SK-N-MC (cell line): ENCODE measurements at regions not wholly inside any gene's neighbourhood (a gene's known extent, or its start where the extent isn't known, plus 50 kb on each side); places are given as distances from the start of the nearest gene placed in this dataset.

ENCODE experiments used
- DNase-seq: peaks from one replicate; pipeline ENCODE4 v3.0.0-alpha.2; 2011; ENCODE audit warnings: low read depth, low spot score
- H3K27ac ChIP-seq: fragments of 200-600 bp; sonication (generic); 2 replicates; pipeline ENCODE4 v1.5.1; 2016; ENCODE audit warnings: mixed run types
- H3K36me3 ChIP-seq: fragments of 200-600 bp; sonication (generic); 2 replicates; pipeline ENCODE4 v1.6.1; 2017; ENCODE audit warnings: antibody characterized with exemption, low read length, mixed read lengths; ENCODE audit not compliant: insufficient read depth
- H3K4me3 ChIP-seq: fragments of 200-600 bp; sonication (generic); 2 replicates; pipeline ENCODE4 v1.5.1; 2016
- H3K9ac ChIP-seq: fragments of 200-600 bp; sonication (generic); 2 replicates; pipeline ENCODE4 v1.8.0; 2017; ENCODE audit warnings: mixed run types, mixed read lengths; ENCODE audit not compliant: insufficient read length
- H3K9me3 ChIP-seq: fragments of 200-600 bp; sonication (generic); 2 replicates; pipeline ENCODE4 v1.6.1; 2017; ENCODE audit warnings: low read depth, mild to moderate bottlenecking, antibody characterized with exemption, low read length, moderate library complexity, mixed read lengths
- EZH2 ChIP-seq: fragments of 200-600 bp; sonication (generic); IDR thresholded peaks from one replicate; pipeline ENCODE4 v1.6.1; 2017; ENCODE audit warnings: antibody characterized with exemption
- FOXP2 ChIP-seq: optimal IDR thresholded peaks from 2 replicates; pipeline ENCODE3; 2011; ENCODE audit warnings: mild to moderate bottlenecking, moderate library complexity; ENCODE audit not compliant: insufficient read depth; ENCODE audit errors: extremely low read length, control extremely low read depth
- POLR2AphosphoS5 ChIP-seq: IDR thresholded peaks from 2 replicates; pipeline ENCODE4 v1.6.1; 2012; ENCODE audit warnings: mild to moderate bottlenecking, low read depth, low read length, borderline replicate concordance

DNA sequence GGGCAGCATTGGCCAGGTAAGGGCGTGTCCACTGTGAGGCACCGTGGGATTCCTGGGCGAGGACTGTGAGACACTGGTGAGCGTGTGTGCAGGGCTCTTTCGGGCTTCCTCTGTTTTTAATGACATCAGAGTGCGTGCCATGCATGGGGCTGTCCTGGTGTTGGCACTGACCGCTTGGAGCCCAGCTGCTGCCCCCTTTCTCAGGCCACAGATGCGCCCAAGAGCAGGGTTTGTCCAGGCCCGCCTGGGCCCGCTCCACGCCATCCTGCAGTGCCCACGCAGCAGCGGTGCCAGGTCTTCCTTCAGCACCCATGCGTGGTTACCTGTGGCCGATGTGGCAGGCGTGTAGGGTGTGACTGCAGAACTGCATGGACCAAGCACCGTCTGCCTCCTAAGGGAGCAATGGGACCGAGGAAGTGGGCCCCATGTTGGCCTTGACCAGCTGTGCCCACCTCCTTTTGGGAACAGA lies 72.3 kb upstream of the SEPTIN5 start:
- no peak overlapping the region for H3K9ac ChIP-seq
- TF ChIP-seq EZH2 (no peak), POLR2AphosphoS5 (no peak), FOXP2 (no peak)
- no peak overlapping the region for H3K27ac ChIP-seq
- no peak overlapping the region for H3K4me3 ChIP-seq
- no peaks in the 10 kb centered on the region for H3K9me3 ChIP-seq
- no peaks in the 10 kb centered on the region for H3K36me3 ChIP-seq
- DNase-seq = no peak

DNA sequence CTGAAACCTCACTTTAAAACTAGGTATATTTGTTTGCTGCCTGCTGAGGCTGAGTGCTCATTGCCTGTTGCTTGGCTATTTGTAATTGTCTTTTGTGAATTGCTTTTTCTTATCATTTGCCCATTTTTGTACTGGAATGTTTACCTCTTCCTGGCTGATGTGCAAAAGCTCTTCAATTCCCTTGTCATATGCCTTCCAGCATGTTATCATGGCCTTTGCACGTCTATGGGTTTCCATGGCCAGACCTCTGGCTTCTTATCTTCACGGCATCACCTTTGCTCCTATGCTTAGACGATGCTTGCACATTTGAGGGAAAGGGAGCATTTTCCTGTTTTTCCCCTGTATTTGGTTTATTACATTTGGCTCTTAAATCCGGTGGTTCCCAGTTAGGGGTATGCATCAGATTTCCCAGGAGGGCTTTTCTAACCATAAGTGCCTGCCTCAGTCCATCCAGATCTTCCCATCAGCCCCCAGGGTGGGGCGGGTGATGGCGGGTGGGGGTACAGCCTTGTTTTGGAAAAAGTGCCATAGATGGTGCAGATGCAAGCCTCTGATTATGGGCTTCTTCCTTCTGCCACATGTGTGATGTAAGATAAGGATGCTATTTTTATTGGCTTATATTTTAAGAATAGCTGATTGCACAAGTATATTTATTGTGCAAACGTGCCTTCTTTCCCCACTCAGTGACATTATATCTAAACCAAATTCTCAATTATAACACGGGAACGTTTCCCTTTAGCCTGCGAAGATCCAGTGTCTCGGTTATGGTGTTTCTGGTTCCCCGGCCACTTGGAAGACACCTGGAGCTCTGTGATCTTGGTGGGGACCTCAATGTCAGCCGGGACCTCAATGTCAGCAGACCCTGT lies 70.6 kb upstream of the SEPTIN5 start:
- TF ChIP-seq POLR2AphosphoS5 (no peak), EZH2 (no peak), FOXP2 (no peak)
- no peaks in the 10 kb centered on the region for H3K9me3 ChIP-seq
- no peak overlapping the region for H3K4me3 ChIP-seq
- no peak overlapping the region for H3K27ac ChIP-seq
- no peak overlapping the region for H3K9ac ChIP-seq
- H3K36me3 ChIP-seq = no peaks in the 10 kb centered on the region
- DNase-seq = no peak

DNA sequence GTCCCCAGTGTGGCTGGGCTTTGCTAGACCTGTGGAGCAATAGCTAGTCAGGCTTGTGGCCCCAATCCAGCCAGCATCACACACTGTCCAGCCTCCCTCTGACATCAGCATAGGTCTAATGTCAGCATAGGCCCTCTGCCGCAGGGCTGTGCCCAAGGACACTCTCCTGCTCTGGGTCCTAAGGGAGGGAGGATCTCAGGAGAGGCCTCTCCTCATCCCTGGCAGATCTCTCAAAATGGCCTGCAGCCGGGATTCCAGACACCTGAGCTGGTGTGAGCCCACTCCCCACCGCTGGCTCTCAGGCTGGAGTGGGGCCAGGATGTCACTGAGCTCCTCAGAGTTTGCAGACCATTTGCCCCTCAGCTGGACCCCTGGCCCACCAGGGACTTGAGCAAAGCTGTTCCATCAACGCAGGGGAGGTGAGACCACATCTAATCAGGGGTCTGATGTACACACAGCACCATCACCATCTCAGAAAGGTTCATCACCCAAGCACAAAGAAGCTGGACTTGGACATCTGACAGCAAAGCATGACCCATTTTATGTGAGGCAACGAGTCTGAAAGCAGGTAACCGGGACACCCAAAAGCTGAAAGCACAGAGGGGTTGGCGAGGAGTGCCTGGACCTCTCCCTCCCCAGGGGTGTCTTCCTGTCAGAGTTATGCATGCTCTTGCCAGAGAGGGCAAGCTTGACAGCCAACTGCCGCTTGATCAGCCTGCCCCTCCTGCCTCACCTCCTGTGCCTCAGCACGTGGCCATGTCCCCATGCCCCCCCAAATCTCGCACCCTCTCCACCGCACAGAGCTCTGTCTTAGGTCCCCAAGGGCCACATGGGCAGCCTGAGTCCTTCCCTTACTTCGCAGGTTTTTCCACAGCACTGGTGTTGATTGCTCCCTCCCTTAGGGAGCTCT lies 69.7 kb upstream of the SEPTIN5 start:
- H3K9me3 ChIP-seq = no peaks in the 10 kb centered on the region
- no peak overlapping the region for H3K4me3 ChIP-seq
- no peak for DNase-seq
- H3K9ac ChIP-seq = no peak overlapping the region
- H3K27ac ChIP-seq = no peak overlapping the region
- no peak for TF ChIP-seq POLR2AphosphoS5
- TF ChIP-seq EZH2 = no peak
- TF ChIP-seq FOXP2 = no peak
- H3K36me3 ChIP-seq = no peaks in the 10 kb centered on the region

DNA sequence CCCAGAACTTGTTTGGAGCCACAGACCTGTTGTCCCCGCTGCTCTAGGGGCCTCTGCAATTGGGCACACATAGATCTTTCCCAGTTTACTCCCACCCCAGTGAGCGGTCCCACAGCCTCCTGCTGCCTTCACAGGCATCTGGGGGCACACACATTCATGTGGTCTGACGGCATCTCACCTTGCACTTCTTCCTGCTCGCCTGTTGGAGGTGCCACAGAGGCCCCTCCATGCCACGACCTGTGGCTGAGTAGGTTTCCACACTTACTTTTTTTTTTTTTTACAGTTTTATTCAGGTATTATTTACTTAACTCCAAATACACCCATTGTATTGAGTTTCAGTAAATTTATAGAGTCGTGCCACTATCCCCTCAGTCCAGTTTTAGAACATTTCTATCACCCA lies 68.9 kb upstream of the SEPTIN5 start:
- TF ChIP-seq POLR2AphosphoS5 = no peak

DNA sequence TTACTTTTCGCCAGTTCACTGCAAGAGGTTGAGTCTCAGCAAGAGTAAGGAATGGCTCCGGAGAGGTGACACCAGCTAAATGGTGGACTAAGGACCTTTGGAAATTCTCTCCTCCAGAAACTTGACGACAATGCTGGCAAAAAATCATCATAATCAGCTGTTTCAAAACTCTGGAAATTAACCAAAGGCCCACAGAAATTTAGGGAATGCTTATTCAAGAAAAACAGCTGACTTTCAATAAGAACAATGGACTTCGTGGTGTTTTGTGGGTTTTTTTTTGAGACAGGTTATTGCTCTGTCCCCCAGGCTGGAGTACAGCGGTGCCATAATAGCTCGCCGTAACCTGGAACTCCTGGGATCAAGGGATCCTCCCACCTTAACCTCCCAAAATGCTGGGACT lies 68.4 kb upstream of the SEPTIN5 start:
- no peak overlapping the region for H3K27ac ChIP-seq
- no peak for DNase-seq
- 0 out of 2 replicates have a peak, but pooled peaks cover 3% of the 10 kb centered on the region for H3K9me3 ChIP-seq
- H3K9ac ChIP-seq = no peak overlapping the region
- H3K4me3 ChIP-seq = no peak overlapping the region
- TF ChIP-seq FOXP2 (no peak), EZH2 (no peak), POLR2AphosphoS5 (no peak)
- no peaks in the 10 kb centered on the region for H3K36me3 ChIP-seq

More for the DNA sequence above, 68.9 kb upstream of the SEPTIN5 start:
- no peak overlapping the region for H3K9ac ChIP-seq
- H3K36me3 ChIP-seq = no peaks in the 10 kb centered on the region
- H3K4me3 ChIP-seq = no peak overlapping the region
- H3K27ac ChIP-seq = no peak overlapping the region
- no peak for DNase-seq
- H3K9me3 ChIP-seq = 0 out of 2 replicates have a peak, but pooled peaks cover 3% of the 10 kb centered on the region

DNA sequence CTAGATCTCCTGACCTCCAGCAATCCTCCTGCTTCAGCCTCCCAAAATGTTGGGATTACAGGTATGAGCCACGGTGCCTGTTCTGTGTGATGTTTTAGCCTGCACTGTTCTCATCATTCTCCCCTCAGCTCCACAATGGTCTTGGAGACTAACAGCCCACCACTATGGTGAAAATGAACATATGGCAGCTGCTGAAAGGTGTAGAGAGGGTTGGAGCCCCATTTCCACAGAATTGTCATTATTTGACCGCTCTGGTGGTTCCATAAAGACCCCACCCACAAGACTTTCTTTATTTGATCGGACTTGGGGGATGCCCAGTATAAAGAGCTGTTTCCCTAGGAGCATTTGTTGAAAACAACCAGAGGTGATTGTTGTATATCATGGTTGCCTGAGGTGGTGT lies 67.9 kb upstream of the SEPTIN5 start:
- Histone ChIP-seq H3K9me3 (0 out of 2 replicates have a peak, but pooled peaks cover 3% of the 10 kb centered on the region), H3K4me3 (no peak overlapping the region), H3K36me3 (no peaks in the 10 kb centered on the region), H3K9ac (no peak overlapping the region), H3K27ac (no peak overlapping the region)
- DNase-seq = no peak
- TF ChIP-seq POLR2AphosphoS5 (no peak), EZH2 (no peak), FOXP2 (no peak)

DNA sequence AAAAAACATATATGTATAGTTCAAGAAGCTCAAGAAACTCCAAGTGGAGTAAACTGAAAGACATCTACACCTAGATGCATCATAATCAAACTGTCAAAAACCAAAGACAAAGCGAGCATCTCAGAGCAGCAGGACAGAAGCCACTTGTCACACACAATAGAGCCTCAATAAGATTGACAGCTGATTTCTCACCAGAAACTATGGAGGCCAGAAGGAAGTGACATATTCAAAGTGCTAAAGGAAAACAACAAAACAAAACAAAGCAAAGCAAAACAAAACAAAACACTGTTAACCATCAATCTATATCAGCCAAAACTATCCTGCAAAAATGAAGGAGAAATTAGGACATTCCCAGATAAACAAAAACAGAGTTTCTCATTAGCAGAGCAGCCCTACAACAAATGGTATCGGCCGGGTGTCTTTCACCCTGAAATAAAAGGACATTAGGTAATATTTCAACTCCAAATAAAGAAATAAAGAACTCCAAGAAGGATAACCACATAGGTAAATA lies 65.8 kb upstream of the SEPTIN5 start:
- TF ChIP-seq EZH2 (no peak), FOXP2 (no peak), POLR2AphosphoS5 (no peak)
- Histone ChIP-seq H3K36me3 (no peaks in the 10 kb centered on the region), H3K27ac (no peak overlapping the region), H3K9me3 (0 out of 2 replicates have a peak, but pooled peaks cover 3% of the 10 kb centered on the region), H3K9ac (no peak overlapping the region), H3K4me3 (no peak overlapping the region)
- DNase-seq = no peak

DNA sequence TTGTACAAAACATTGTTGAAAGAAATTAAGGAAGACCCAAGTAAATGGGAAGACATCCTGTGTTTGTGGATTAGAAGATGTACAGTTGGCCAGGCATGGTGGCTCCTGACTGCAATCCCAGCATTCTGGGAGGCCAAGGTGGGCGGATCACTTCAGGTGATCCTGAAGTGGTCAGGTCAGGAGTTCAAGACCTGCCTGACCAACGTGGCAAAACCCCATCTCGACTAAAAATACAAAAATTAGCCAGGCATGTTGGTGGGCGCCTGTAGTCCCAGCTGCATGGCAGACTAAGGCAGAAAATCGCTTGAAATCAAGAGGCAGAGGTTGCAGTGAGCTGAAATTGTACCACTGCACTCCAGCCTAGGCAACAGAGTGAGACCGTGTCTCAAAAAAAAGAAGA lies 62.0 kb upstream of the SEPTIN5 start:
- no peak for TF ChIP-seq FOXP2
- no peak for TF ChIP-seq POLR2AphosphoS5
- no peak for TF ChIP-seq EZH2

More for the DNA sequence above, 62.0 kb upstream of the SEPTIN5 start:
- DNase-seq = no peak
- no peaks in the 10 kb centered on the region for H3K36me3 ChIP-seq
- no peak overlapping the region for H3K27ac ChIP-seq
- H3K9ac ChIP-seq = no peak overlapping the region
- H3K9me3 ChIP-seq = 0 out of 2 replicates have a peak, but pooled peaks cover 3% of the 10 kb centered on the region
- H3K4me3 ChIP-seq = no peak overlapping the region
